Subcutaneous abdominal adipose tissue (tissue), 5 donors: ENCODE measurements at regions not wholly inside any gene's neighbourhood (a gene's known extent, or its start where the extent isn't known, plus 50 kb on each side); places are given as distances from the start of the nearest gene placed in this dataset.

Source experiments
- H3K27ac ChIP-seq: one replicate; pipeline ENCODE4 v1.7.0; 2013; ENCODE audit warnings: low read depth, mild to moderate bottlenecking, inconsistent platforms, low read length, moderate library complexity
- H3K27me3 ChIP-seq, 5 donors: one replicate each; pipeline ENCODE4 v1.7.0; 2013; ENCODE audit warnings: low read length in 5 of 5, inconsistent platforms in 1 of 5; ENCODE audit not compliant: control insufficient read depth in 5 of 5, insufficient read depth in 4 of 5
- H3K36me3 ChIP-seq, 5 donors: one replicate each; pipeline ENCODE4 v1.7.0; 2013; ENCODE audit warnings: low read length in 5 of 5; ENCODE audit not compliant: control insufficient read depth in 5 of 5, insufficient read depth in 5 of 5
- H3K4me1 ChIP-seq, 5 donors: one replicate each; pipeline ENCODE4 v1.7.0; 2013; ENCODE audit warnings: low read length in 5 of 5, mild to moderate bottlenecking in 3 of 5, moderate library complexity in 1 of 5; ENCODE audit not compliant: control insufficient read depth in 5 of 5, insufficient read depth in 5 of 5
- H3K4me3 ChIP-seq, 5 donors: one replicate each; pipeline ENCODE4 v1.7.0; 2013; ENCODE audit warnings: low read length in 5 of 5, low read depth in 1 of 5
- H3K9ac ChIP-seq, 5 donors: one replicate each; pipeline ENCODE4 v1.7.0; 2013; ENCODE audit warnings: low read length in 5 of 5, mild to moderate bottlenecking in 4 of 5, moderate library complexity in 3 of 5
- H3K9me3 ChIP-seq, 5 donors: one replicate each; pipeline ENCODE4 v1.7.0; 2013; ENCODE audit warnings: low read length in 5 of 5; ENCODE audit not compliant: control insufficient read depth in 5 of 5
- donor health status: healthy.
- donor health status: healthy.
- donor health status: healthy.
- donor health status: healthy.
- donor health status: healthy.

DNA sequence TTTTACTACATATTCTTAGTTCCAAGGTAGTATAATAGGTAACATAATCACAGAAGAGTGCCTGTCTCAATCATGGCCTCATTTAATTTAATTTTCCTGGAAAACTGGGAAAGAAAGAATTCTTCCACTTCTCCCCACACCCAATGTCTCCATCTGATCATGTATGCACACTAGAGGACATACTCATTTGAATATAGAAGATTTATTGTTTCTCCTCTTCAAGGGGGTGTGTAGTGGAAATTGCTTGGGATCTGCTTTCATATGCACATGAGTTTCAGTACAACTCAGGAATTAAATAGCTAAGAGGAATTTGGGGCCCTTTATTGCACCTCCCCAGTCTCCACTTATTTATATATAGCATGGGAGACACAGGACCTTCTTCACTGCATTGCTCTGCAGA lies 285.1 kb downstream of the SH3GL2 start:
- no peaks in the 10 kb centered on the region for H3K36me3 ChIP-seq

GRCh38 chr9:17864951-17865350 lies 286.1 kb downstream of the SH3GL2 start:
- Histone ChIP-seq H3K4me3 (no peak overlapping the region), H3K36me3 (no peaks in the 10 kb centered on the region), H3K27ac (no peak overlapping the region), H3K4me1 (peaks cover 0 to 13% (median 0%) of the 10 kb centered on the region in 5 donors), H3K27me3 (no peaks in the 10 kb centered on the region), H3K9ac (no peak overlapping the region), H3K9me3 (no peaks in the 10 kb centered on the region)

More for the DNA sequence above, 285.1 kb downstream of the SH3GL2 start:
- no peak overlapping the region for H3K9ac ChIP-seq
- peaks cover 0 to 13% (median 0%) of the 10 kb centered on the region in 5 donors for H3K4me1 ChIP-seq
- H3K27me3 ChIP-seq: no peaks in the 10 kb centered on the region
- H3K9me3 ChIP-seq: no peaks in the 10 kb centered on the region
- H3K27ac ChIP-seq: no peak overlapping the region
- H3K4me3 ChIP-seq: no peak overlapping the region

DNA sequence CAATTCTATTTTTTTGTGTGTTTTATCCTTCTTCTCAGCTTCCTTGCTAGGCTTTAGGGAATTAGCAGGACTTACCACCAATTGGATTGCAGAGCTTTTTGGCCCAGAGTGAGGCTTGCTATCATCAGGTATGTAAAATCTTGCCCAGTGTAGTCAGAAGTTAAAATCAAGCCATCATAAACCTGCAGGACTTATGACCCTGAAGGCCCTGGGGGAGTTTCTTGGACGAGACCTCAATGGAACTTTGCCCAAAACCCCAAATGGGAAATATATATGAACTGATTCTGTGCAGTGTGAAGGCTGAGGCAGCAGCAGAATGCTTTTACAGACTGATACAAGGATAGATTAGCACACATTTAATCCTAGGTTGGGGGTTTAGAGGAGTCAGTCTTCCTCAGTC lies 287.0 kb downstream of the SH3GL2 start:
- Histone ChIP-seq H3K27me3 (no peaks in the 10 kb centered on the region), H3K9ac (no peak overlapping the region), H3K9me3 (no peaks in the 10 kb centered on the region), H3K27ac (no peak overlapping the region), H3K36me3 (no peaks in the 10 kb centered on the region), H3K4me1 (peaks cover 0 to 13% (median 0%) of the 10 kb centered on the region in 5 donors), H3K4me3 (no peak overlapping the region)

DNA sequence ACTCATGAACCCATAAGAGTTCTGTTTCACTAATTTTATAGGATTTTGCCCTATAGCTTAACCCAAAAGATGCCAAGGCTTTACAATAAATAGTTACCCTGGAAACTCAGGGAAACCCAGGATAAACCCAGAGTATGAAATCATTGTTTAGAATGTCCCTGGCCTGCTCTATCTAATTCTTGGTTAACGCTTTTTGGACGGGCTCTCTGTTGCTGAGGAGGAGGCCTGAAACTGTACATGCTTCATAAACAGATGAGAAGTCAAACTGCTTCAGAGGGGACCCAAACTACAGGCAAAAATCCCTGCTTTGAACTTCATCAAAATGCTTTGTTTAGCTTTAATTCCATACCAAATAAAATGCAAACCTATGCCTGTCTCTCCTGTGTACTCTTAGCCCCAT lies 291.9 kb downstream of the SH3GL2 start:
- H3K9ac ChIP-seq: no peak overlapping the region
- no peaks in the 10 kb centered on the region for H3K36me3 ChIP-seq
- no peak overlapping the region for H3K4me3 ChIP-seq
- no peaks in the 10 kb centered on the region for H3K27me3 ChIP-seq
- H3K27ac ChIP-seq: no peak overlapping the region
- no peaks in the 10 kb centered on the region for H3K9me3 ChIP-seq
- no peaks in the 10 kb centered on the region for H3K4me1 ChIP-seq

DNA sequence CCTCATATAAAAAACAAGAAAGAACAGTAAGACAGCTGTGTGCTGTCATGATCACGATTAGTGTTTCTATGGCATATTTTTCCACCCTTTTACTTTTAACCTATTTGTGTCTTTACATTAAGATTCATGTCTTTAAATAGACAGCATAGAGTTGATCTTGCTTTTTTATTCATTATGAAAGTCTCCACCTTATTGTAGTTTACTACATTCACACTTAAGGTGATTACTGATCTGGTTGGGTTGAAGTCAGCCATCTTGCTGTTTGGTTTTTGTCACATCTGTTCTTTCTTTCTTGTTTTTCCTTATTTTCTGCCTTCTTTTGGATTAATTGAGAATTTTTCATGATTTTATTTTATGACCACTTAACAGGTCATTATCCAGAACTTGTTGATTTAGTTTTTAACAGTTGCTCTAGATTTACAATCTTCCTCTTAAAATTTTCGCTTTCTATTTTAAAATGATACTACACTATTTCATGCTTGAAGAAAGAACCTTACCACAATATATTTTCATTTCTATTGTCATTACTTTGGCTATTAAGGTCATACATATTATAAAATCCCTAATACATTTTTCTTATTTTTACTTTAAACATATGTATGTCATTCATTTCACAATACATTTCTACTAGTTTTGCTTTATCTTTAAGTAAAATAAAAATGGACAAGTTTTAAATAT lies 292.5 kb downstream of the SH3GL2 start:
- Histone ChIP-seq H3K36me3 (no peaks in the 10 kb centered on the region), H3K9ac (no peak overlapping the region), H3K27ac (no peak overlapping the region), H3K9me3 (no peaks in the 10 kb centered on the region), H3K4me1 (no peaks in the 10 kb centered on the region), H3K4me3 (no peak overlapping the region), H3K27me3 (no peaks in the 10 kb centered on the region)

GRCh38 chr9:17875886-17876285 lies 297.0 kb downstream of the SH3GL2 start:
- Histone ChIP-seq H3K27me3 (no peaks in the 10 kb centered on the region), H3K4me3 (no peak overlapping the region), H3K9ac (no peak overlapping the region), H3K36me3 (no peaks in the 10 kb centered on the region), H3K27ac (no peak overlapping the region), H3K9me3 (no peaks in the 10 kb centered on the region), H3K4me1 (no peaks in the 10 kb centered on the region)

- Histone ChIP-seq H3K36me3 (no peaks in the 10 kb centered on the region), H3K27me3 (no peaks in the 10 kb centered on the region), H3K4me1 (no peaks in the 10 kb centered on the region), H3K9me3 (no peaks in the 10 kb centered on the region), H3K4me3 (no peak overlapping the region), H3K27ac (no peak overlapping the region), H3K9ac (no peak overlapping the region)
These were observed 297.8 kb downstream of the SH3GL2 start for GRCh38 chr9:17876687-17877086.

DNA sequence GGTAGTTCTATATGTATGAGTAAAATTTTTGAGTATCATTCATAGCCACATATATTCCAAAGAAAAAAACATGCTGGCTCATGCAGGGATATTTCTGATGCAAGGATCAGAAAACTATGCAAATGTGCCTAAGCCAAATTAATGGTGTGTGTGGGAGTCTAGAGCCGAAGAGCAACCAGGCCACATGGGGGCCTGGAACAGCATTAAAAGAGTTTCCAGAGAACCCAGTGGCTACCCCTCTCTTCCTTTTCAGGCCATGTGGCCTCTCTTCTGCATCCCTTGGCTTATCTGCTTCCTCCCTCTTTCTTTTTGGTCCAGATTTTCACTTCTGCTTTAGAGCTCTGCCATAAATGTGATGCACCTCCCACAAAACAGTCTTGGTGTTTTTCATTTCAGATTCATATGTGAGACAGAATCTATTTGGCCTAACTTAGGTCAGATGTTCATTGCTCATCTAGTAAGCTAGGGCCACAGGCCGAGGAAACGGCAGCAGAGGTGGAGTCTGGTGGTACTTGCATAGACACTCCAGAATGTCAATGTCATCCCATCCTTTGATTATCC lies 300.0 kb downstream of the SH3GL2 start:
- Histone ChIP-seq H3K9me3 (no peaks in the 10 kb centered on the region), H3K4me3 (no peak overlapping the region), H3K27ac (no peak overlapping the region), H3K36me3 (no peaks in the 10 kb centered on the region), H3K4me1 (no peaks in the 10 kb centered on the region), H3K27me3 (no peaks in the 10 kb centered on the region), H3K9ac (no peak overlapping the region)

DNA sequence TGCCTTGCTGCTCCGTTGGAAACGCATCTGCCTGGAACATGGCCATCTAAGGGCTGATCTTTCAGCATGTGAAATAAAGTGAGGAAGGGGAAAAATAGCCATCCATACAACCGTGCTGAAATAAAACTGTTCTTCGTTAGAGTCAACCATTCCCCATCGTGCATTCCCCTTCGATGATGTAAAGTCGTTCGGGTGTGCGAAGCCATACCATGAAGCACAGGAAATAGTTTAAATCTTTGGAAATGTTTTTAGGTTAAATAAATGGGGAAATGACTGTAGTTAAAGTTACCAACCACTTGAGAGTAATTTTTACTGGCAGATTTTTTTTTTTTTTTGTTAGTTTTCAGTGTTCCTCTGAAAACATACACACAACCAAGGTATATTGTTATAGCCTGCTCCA lies 302.5 kb downstream of the SH3GL2 start:
- H3K9ac ChIP-seq: no peak overlapping the region
- H3K4me1 ChIP-seq: no peaks in the 10 kb centered on the region
- no peaks in the 10 kb centered on the region for H3K9me3 ChIP-seq
- no peaks in the 10 kb centered on the region for H3K36me3 ChIP-seq
- no peaks in the 10 kb centered on the region for H3K27me3 ChIP-seq
- H3K4me3 ChIP-seq: no peak overlapping the region
- no peak overlapping the region for H3K27ac ChIP-seq

GRCh38 chr9:17882688-17883594 lies 304.1 kb downstream of the SH3GL2 start:
- Histone ChIP-seq H3K36me3 (no peaks in the 10 kb centered on the region), H3K4me3 (no peak overlapping the region), H3K9me3 (no peaks in the 10 kb centered on the region), H3K4me1 (no peaks in the 10 kb centered on the region), H3K27ac (no peak overlapping the region), H3K27me3 (no peaks in the 10 kb centered on the region), H3K9ac (no peak overlapping the region)
